ENCODE measurements at regions not wholly inside any gene's neighbourhood (a gene's known extent, or its start where the extent isn't known, plus 50 kb on each side); places are given as distances from the start of the nearest gene placed in this dataset.

DNA sequence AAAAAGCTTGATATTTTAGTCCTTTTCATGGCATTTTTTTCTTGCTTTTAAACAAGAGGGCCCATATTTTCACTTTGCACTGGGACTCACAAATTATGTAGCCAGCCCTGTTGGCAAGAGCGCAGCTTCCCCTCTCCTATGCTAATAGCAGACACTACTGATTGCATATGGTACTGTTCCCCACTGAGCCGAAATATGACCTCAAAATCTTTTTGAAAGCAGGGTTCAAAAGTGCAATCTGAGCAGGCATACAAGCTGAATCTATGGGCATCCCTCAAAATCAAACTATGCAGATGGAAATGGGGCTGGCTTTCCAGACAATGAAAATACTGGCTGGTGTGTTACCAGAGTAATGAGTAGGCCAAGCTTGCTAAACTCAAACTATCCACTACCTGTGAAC lies 225.2 kb upstream of the SETMAR start:
- Histone ChIP-seq H3F3A (ENCODE audit: insufficient read depth, low read length, poor library complexity, severe bottlenecking) (no peaks in the 10 kb centered on the region), H3K27ac (ENCODE audit: low read length) (no peak overlapping the region), H3K27me3 (ENCODE audit: insufficient read depth, low read depth, low read length) (no peaks in the 10 kb centered on the region), H3K9me2 (ENCODE audit: insufficient read depth, low read length) (no peaks in the 10 kb centered on the region), H3K9ac (ENCODE audit: low read length) (no peak overlapping the region), H3K4me3 (ENCODE audit: low read length) (no peak overlapping the region), H3K36me3 (ENCODE audit: insufficient read depth, low read length) (no peaks in the 10 kb centered on the region), H2AFZ (ENCODE audit: low read depth, low read length) (no peak overlapping the region), H3K9me3 (ENCODE audit: low read length) (no peaks in the 10 kb centered on the region), H3K4me2 (ENCODE audit: low read length) (no peak overlapping the region), H4K20me1 (ENCODE audit: insufficient read depth) (no peaks in the 10 kb centered on the region), H3K79me2 (replicated peaks; ENCODE audit: insufficient read depth, low read length) (no peaks in the 10 kb centered on the region)
- TF ChIP-seq EZH2 (IDR thresholded peaks at IDR 0.05; ENCODE audit: borderline replicate concordance, insufficient read depth, low read length, poor library complexity, severe bottlenecking) (no peak), SMC3 (conservative IDR thresholded peaks at IDR 0.05; ENCODE audit: poor library complexity) (no peak), CTCF (IDR thresholded peaks at IDR 0.05; ENCODE audit: poor library complexity, severe bottlenecking) (no peak), RAD21 (conservative IDR thresholded peaks at IDR 0.05) (no peak), TAF1 (IDR thresholded peaks at IDR 0.05; ENCODE audit: low read depth) (no peak)

DNA sequence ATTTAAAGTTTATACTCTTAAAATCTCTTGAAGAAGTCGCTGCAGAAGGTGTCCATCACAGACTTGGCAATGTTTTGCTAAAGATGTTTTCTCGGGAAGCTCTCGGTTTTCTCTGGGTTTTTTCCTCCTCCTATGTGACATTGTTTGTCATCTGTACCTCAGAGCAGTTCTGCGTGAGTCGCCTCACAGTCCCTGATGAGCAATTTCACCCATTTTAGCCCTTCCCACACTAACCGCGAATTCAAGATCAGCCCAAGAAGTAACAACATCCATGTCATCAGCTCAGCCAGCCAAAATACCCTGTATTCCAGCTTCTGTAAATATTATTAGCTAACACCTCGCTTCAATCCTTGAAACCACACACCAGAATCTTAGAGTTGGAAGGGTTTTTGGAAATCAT lies 224.3 kb upstream of the SETMAR start:
- Histone ChIP-seq H3K79me2 (replicated peaks; ENCODE audit: insufficient read depth, low read length) (no peaks in the 10 kb centered on the region), H3K27me3 (ENCODE audit: insufficient read depth, low read depth, low read length) (no peaks in the 10 kb centered on the region), H3K4me3 (ENCODE audit: low read length) (no peak overlapping the region), H3F3A (ENCODE audit: insufficient read depth, low read length, poor library complexity, severe bottlenecking) (no peaks in the 10 kb centered on the region), H3K4me2 (ENCODE audit: low read length) (no peak overlapping the region), H3K9me2 (ENCODE audit: insufficient read depth, low read length) (no peaks in the 10 kb centered on the region), H4K20me1 (ENCODE audit: insufficient read depth) (no peaks in the 10 kb centered on the region), H3K9me3 (ENCODE audit: low read length) (no peaks in the 10 kb centered on the region), H3K36me3 (ENCODE audit: insufficient read depth, low read length) (no peaks in the 10 kb centered on the region), H3K27ac (ENCODE audit: low read length) (no peak overlapping the region), H2AFZ (ENCODE audit: low read depth, low read length) (no peak overlapping the region), H3K9ac (ENCODE audit: low read length) (no peak overlapping the region)
- TF ChIP-seq CTCF (IDR thresholded peaks at IDR 0.05; ENCODE audit: poor library complexity, severe bottlenecking) (no peak), EP300 (conservative IDR thresholded peaks at IDR 0.05; ENCODE audit: poor library complexity, severe bottlenecking) (no peak), RAD21 (conservative IDR thresholded peaks at IDR 0.05) (no peak), SMC3 (conservative IDR thresholded peaks at IDR 0.05; ENCODE audit: poor library complexity) (no peak), TAF1 (IDR thresholded peaks at IDR 0.05; ENCODE audit: low read depth) (no peak), POLR2AphosphoS5 (IDR thresholded peaks at IDR 0.05) (no peak), EZH2 (IDR thresholded peaks at IDR 0.05; ENCODE audit: borderline replicate concordance, insufficient read depth, low read length, poor library complexity, severe bottlenecking) (no peak), MXI1 (conservative IDR thresholded peaks at IDR 0.05; ENCODE audit: poor library complexity, severe bottlenecking) (no peak), REST (IDR thresholded peaks at IDR 0.05; ENCODE audit: borderline replicate concordance) (no peak)

All from neural cell (in vitro differentiated cells).